ENCODE measurements at regions not wholly inside any gene's neighbourhood (a gene's known extent, or its start where the extent isn't known, plus 50 kb on each side); places are given as distances from the start of the nearest gene placed in this dataset.
A peak's percentile ranks its signal among the peaks of the same experiment; 100 is the strongest.

DNA sequence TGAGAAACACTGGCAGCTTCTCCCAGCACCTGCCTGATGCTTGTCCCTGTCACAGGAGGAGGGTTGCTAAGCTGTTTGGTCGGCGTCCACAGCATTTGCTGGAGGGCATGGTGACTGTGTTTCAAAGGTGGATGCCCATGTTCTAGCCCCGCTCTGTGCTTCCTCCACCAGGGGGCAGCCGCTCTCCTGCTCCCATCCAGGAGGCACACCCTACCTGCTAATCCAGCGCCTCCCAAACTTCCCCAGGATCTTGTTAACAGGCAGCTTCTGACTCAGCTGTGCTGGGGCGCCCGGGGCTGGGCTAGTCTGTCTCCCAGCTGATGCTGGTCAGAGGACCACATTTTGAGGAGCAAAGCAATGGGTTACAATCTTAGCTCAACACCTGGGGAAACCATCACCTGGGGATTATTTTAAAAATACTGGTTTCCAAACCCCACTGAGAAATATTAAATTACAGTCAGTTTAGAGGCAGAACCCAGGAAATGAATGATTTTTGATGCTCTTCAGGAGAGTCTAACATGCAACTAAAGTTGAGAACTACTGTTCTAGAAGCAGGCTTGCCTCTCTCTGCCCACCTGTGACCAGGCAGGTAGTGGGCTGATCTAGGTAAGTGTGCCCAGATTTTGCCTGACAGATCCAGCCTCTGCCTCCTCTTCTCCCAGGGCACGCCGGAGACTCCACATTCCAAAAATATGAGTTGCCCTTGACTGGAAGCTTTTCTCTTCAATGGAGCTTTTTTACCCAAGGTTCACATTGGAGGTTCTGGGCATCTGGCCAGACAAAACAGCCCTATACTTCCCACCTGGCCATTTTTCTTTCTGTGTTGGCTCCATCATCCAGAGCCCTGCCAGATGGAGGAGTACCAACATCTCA, 92.7 kb upstream of the GPR26 start:
- DNase-seq (ENCODE audit: low read depth): no peak

DNA sequence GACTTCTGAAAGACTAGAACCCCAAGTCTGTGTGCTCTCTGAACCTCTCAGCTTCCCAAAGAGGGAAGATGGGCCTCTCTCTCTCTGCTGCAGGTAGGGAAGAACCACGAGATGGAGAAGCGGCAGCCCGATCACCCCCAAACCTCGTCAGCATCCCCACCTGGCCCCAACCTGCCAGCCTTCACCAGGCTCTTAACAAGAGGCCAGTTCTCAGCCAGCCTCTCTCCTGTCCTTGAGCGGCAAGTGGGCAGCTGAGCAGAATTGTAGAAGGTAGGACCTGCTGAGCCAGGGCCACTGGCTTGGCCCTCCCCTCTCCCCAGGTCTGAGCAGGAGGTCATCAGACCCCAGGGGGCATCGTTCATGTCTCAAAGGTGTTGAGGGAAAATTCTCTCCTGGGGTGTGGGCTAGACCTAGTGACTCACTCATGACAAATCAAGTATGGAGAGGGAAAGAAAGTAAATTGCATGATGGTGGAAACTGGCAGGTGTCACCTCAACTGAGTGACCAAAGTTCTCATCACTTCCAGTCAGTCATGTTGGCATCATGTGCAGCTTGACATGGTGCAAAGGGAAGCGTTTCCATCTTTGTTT, 92.0 kb upstream of the GPR26 start:
- no peak for DNase-seq (ENCODE audit: low read depth)

DNA sequence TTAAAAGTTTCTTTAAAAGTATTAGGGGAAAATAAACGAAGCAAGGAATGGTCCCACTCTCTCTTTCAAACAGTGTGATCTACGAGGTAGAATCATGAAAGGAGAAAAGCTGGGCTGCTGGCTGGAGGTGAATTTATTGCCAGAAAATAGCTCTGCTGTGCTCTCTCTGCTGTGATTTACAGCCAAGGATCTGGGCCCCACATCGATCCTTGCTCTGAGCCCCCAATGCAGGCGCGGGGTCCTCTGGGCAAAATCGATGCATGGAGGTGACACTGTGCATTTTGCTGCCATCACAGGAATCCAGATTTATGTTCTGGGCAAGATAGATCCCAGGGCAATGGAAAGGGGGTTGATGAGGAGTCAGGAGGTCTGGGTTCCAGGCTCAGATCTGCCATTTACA, 91.0 kb upstream of the GPR26 start:
- no peak for DNase-seq (ENCODE audit: low read depth)

DNA sequence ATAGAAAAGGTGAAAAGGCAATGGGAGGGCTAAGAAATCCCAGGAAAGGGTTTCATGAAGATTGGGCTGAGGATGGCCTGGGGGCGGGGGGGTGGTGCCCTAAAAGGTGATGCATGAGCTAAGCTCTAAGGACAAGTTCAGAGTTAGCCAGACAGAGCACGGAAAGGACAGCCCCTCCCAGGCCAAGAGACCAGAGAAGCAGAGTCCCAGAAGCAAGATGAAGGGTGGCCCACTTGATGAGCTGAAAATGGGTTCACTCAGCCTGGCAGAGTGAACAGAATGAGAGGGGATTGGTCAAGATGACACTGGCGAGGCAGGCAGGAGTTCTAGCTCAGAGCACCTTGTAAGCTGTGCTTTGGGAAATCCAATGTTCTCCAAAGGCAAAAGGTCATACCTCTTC, 89.4 kb upstream of the GPR26 start:
- DNase-seq (ENCODE audit: low read depth): no peak

DNA sequence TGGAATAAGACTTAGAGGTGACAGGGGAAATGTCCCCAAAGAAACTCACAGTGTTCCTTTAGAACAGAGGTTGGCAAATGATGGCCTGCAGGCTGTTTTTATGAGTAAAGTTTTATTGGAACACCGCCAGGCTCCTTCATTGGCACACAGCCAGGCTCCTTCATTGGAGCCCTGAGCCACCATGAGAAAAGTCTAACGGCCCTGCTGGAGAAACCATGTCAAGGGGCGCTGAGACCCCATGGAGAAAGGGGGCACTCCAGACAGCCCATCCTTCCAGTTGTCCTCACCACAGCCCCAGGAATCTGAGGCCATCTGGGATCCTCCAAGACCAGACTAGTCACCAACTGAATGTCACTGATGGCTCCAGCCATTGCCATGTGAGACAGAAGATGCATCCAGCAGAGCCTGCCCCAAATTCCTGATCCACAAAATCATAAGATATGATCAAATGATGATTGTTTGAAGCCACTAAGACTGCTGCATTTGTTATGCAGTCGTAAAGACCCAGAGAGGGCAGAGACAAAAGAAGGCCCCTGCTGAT, 88.2 kb upstream of the GPR26 start:
- DNase-seq (ENCODE audit: low read depth): no peak

DNA sequence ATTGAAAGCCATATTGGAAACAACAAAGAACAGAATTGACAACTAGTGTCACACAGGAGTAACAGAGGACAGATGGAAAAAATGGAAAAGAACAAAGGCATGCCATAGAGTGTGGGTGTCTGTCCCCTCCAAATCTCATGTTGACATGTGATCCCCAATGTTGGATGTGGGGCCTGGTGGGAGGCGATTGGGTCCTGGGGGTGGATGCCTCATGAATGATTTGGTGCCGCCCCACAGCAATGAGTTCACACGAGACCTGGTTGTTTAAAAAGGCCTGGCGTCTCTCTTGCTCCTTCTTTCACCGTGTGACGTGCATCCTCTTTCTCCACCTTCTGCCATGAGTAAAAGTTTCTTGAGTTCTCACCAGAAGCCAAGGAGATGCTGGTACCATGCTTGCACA, 87.4 kb upstream of the GPR26 start:
- no peak for DNase-seq (ENCODE audit: low read depth)

DNA sequence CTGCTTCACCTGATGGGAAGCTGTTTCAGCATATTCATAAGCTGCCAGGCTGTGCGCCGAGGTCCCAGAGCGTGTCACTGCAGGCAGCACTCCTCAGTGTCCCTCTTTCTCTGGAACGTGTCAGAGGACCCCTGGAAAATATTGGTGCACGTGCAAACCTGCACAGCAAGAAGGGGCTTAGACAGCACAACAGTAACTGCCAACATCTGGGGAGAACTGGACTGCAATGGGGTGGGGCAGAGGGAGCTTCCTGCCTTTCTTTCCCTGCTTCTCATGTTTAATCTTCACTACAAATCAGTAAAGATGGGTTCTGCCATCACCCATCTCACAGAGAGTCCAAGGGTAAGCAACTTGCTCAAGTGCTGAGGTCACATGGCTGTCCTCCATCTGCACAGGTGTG, 86.5 kb upstream of the GPR26 start:
- DNase-seq (ENCODE audit: low read depth): no peak

DNA sequence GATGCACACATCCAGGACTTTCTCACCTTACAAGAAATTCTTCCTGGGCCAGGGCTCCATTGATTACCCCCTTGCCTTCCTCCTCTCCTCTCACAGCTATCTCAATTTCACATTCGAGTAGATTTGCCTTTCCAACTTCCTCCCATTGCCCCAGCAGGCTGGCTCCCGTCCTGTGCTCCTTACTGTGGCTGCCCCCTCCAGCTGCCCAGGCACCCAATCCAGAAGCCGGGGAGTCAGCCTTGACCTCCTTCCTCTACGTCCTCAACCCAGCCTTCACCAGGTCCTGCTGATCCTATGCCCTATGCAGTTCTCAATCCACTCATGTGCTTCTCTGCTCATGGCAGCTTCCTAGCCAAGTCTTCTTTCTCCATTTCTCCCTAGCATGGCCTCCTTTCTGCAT, 85.7 kb upstream of the GPR26 start:
- DNase-seq (ENCODE audit: low read depth): no peak

DNA sequence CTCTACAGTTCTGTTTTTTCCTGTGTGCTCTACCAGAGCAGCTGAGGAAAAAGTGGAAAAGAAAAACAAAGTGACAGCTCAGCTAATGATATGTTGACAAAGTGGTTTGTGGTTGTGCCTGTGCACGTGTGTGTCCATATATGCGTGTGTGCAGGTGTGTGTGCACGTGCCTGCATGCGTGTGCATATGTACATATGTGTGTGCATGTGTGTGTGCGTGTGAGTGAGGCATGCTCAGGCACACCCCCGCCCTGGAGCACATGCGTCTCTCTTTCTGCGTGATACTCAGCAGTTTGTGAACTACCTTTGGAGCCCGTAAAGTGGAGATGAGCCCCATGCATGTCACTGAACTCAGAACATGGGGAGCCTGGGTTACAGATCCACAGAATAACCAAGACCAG, 84.5 kb upstream of the GPR26 start:
- no peak for DNase-seq (ENCODE audit: low read depth)

DNA sequence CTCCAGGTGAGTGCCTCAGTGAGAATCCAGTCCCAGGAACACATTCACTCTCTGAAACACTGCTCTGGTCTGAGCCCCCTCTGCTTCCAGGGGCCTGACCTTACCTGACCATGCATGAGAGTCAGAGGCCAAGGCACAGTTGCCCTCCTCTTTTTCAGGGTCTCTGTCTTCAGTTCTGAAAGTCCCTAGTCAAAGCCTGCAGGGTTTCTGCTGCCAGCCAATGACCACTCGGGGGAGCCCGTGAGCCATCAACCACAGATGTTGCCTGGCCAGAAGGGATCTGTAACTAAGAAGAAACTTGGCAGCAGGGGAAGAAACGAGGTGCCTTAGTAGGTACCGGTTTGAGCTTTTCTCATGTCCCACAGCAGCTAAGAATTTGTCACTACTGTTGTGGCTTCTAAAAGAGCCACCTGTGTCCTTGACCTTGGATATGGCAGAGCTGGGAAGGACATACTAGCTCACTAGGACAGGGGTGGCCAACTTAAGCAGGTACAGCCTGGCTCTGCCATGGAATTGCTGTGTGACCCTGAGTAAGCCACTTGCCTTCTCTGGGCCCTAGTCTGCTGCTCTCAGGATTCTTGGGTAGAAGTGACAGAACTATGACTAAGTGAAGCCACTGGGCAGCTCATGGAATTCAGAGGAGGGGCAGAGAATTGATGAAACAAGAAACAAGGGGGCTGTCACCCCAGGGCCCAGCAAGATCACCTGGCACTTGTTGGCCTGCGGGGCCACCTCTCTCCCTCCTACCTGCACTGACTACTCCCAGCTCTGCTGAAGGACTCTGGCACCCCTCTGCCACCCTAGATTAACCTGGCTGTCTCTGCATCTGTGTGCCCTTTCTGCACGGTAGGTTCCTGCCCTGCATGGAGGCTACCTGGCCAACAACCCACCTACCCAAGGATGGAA, 83.8 kb upstream of the GPR26 start:
- peak; percentile 15 for DNase-seq (ENCODE audit: low read depth)

DNA sequence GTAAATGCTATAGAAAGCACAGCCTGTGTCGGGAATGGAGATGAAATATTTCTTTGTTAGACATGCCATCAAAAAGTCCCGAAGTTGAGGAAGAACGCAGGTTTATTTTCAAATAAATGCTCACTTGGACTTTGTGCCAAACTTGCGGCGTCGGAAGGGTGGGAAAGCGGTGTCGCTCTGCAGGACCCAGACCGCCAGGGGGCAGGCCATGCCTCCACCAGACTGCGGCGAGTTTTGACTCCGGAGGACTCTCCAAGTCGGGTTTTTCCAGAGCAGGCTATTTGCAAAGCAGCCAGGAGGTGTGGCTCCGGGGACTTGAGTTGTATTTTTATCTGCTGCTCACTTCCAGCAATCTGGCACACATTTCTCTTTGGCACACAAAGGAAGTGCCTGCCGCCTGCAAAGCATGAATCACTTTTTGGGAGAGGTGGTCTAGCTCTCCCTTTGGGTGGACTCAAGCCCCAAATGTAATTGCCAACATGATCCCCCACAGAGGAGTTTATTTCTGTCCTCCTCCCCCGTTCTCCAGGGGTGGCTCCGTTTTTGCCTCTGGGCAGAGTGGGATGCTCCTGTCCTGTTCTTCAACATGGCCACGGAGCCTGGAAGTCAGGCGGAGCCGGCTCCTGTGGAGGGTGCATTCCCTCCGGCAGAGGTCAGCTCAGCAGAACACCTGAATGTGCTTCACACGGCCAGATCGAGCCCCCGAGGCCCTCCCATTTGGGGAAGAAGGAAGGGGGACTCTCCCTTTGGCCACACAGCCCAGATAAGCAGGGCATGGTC, 82.3 kb upstream of the GPR26 start:
- DNase-seq (ENCODE audit: low read depth): no peak

DNA sequence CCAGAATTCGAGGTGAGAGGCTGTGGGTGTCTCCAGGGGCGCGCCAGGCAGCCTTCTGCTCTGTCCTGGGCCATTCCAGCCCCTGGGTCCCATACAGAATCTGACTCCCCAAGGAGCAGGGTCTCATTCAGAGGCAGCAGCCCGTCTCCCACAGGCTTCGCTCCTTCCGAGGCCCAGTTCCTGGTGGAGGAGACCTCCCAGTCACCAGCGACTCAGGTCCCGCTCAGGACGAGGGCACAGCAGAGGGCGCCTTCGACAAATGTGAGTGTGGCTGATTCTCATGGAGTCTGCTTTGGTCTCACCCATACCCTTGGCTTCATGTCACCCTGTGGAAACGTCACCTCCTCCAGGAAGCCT, 81.8 kb upstream of the GPR26 start:
- DNase-seq (ENCODE audit: low read depth): no peak

DNA sequence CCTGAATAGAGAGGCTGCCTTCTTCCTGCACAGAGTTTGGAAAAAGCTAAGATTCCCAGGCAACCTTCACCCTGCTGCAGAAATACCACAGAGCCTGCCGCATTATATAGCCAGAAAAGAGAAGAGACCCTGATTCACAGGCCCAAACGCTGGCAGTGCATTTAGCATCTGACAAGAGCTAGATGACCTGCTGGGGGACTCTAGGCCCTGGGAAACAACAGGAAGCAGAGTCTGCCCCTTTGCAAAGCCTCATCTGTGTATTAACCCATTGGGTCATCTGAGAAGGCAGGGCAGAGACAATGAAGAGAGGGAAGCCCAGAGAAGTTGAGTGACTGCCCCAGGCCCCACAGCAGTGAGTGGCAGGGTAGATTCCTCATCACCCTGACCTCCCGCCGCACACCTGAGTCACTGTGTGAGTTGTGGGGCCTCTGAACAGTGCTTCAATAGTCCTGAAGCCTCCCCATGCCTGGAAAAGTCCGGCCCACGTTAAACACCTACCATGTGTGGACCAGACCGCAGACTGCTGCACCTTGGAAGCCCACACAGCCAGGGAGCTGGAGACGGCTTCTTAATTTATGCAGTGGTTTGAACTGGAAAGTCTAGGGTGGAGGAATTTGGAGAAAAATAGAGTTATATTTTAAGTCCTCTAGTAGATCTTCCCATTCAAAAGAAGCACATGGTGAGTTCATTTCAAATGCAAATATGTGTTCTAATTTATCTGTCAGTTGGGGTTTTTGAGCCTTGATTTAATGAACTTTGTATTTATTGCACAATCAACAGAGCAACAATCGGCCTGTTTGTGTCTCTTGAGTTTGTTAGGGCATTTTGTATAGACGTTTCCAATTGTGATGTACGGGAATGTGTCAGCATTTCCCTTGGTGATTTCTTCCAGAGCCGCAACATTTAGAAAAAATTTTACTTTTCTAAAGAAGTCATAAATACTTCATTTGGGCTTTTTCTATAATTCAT, 80.4 kb upstream of the GPR26 start:
- DNase-seq (ENCODE audit: low read depth): no peak

DNA sequence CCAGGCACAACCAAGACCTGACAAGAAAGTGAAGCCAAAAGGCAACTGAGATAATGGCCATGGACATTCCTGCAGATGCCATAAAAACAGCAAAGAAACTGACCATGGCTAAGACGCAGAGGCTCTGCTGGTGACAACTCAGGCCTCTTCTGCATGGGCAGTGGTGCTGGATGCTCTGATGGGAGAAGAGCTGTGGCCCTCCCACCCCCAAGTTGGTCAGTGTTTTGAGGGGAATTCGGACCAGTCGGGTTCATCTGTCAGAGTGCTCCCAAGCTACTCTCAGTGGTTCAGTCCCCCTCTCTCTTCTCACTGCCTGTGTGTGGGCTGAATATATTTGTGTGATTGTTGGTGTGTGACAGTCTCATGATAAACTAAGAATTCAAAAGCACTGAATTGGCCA, 79.0 kb upstream of the GPR26 start:
- no peak for DNase-seq (ENCODE audit: low read depth)

DNA sequence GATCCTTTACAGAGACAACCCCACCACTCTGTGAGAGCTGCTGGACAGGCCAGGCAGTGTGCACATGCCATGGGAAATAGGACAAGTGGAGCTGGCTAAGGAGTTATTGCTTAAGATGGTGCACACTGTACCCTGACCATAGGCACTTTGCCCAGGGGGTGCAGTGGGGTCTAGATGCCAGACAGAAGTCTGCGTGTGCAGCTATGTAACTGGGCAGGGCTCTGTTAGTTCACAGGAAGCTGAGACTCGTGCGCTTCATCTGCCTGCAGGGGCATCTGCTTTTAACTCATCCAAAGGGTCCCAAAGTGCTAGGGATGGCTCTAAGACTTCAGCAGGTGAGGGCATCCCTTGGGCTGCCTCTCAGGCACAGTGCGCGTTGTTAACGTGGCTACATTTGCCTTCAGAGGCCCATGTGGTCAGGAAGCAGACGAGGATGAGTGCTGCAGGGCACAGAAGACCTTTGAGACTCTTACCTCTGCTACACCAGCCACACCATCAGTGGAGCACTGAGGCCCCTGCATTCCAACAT, 77.7 kb upstream of the GPR26 start:
- DNase-seq (ENCODE audit: low read depth): no peak

DNA sequence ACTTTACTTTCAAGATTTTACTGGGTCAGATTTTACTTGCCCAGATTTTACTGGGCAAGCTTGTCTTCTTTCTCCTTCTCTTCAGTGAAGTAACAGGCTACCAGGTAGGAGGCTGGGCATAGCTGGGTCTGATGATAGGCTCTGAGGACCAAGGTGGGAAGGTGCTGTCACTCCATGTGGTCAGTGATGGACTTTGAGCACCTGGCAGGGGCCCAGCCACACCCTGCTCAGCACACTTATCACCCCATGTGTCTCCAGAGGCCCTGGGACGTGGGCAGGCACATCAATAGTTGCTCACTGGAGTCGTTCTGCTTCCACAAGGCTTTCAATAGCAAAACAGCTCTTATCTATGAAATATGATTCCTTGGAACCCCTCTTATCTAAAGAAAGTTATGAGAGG, 70.5 kb upstream of the GPR26 start:
- no peak for DNase-seq (ENCODE audit: low read depth)

DNA sequence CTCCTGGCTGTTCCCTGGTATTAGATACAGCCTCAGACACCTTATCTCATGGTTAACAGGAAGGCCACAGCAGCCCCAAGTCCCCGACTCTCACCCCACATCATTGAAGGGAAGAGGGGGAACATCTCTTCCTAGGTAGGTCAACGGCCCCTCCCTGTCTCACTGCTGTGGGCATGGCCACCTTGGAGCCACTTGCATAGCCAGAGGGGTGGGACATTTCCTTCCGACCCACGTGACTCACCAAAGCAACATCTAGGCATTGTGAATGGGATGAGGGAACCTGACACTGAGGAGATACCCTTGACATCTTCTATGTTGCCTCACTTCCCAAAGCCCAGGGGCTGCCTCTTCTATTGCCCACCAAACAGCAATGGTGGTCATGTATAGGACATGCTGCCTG, 68.5 kb upstream of the GPR26 start:
- no peak for DNase-seq (ENCODE audit: low read depth)

DNA sequence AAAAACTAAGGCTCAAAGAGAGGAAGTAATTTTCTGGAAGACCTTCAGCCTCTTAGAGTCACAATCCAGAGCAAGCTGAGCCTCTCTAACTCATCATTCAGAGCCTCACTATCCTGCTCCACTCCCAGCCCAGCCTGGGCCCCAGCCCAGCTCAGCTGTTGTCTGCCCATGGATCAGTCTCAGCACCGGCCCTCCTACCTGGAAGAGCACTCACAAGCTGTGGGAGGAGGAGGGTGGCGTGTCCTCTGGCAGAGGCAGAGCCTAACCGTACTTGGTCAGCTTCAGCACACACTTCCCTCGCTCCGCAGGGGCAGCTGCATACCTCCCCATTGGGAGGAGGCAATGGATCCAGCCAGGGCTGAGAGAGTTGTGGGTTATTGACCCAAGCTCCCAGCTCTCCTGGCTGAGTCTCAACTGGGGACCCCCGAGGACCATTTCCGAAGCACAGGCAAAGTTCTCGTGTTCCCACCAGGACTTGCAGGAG, 66.7 kb upstream of the GPR26 start:
- DNase-seq (ENCODE audit: low read depth): no peak

DNA sequence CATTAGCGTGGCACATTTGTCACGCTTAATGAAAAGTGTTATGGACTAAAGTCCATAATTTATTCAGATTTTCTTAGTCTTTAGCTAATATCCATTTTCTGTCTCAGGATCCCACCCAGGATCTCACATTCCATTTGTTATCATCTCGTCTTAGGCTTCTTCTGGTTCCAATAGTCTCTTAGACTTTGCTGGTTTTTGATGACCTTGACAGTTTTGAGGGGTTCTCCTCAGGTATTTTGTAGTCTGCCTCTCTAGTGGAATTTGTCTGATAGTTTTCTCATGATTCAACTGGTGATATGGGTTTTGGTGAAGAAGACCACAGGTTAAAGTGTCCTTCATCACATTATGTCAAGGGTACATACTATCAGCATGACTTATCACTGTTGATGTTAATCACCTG, 66.0 kb upstream of the GPR26 start:
- no peak for DNase-seq (ENCODE audit: low read depth)

DNA sequence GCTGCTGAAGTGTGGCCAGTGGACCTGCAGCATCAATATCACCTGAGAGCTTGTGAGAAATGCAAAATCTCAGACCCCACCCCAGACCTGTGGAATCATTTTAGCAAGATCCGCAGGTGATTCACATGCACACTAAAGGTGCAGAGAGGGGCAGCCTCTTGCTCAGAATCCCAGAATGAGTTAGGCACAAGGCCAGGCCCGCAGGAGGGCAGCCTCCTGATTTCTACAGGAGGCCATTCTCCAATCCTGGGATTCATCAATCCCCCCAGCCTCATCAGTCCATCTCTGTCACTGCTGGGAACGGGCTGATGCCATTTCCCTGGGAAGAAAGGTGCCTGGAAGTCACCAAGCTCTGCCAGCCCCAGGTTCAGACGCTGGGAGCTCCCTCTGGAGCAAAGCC, 63.0 kb upstream of the GPR26 start:
- DNase-seq (ENCODE audit: low read depth): no peak

Data from stimulated activated CD8-positive, alpha-beta memory T cell treated with anti-CD3 and anti-CD28 coated beads, Interleukin-12 subunit alpha, Interleukin-12 subunit beta, amount 100 ng/mL, for 4 hours (primary cell).